H1 (cell line): ENCODE measurements at regions not wholly inside any gene's neighbourhood (a gene's known extent, or its start where the extent isn't known, plus 50 kb on each side); places are given as distances from the start of the nearest gene placed in this dataset.

Source experiments
- ASH2L ChIP-seq: fragments of 200-600, 300-600 bp; sonication (generic); IDR thresholded peaks from one replicate; pipeline ENCODE4 v1.7.1; 2017; ENCODE audit warnings: low read length
- CBX5 ChIP-seq: fragments of 300-800, 300-1000 bp; sonication (generic); IDR thresholded peaks from 2 replicates; pipeline ENCODE4 v1.7.1; 2016; ENCODE audit warnings: antibody characterized with exemption, low read length, low read depth
- CEBPB ChIP-seq: IDR thresholded peaks from 2 replicates; pipeline ENCODE4 v1.6.1; 2012; ENCODE audit warnings: low read depth, low read length
- EP300 ChIP-seq, 2 experiments: IDR thresholded peaks; 1 replicate in 1 of 2; 2 replicates in 1 of 2; pipeline ENCODE4 v1.6.1; 2011 to 2012; ENCODE audit warnings: low read depth in 2 of 2, low read length in 2 of 2, mild to moderate bottlenecking in 2 of 2, borderline replicate concordance in 1 of 2, inconsistent platforms in 1 of 2, moderate library complexity in 1 of 2
- FOSL1 ChIP-seq: IDR thresholded peaks from 2 replicates; pipeline ENCODE4 v1.6.1; 2011; ENCODE audit warnings: mild to moderate bottlenecking, low read depth, low read length, moderate library complexity; ENCODE audit not compliant: insufficient read depth
- HDAC2 ChIP-seq, 2 experiments: fragments of 300-600 bp in 1 of 2; sonication (generic) in 1 of 2; IDR thresholded peaks; 2 replicates each; pipeline ENCODE4 v1.6.1; 2011 to 2012; ENCODE audit warnings: low read depth in 2 of 2, low read length in 2 of 2, mild to moderate bottlenecking in 2 of 2, moderate library complexity in 2 of 2, borderline replicate concordance in 1 of 2, inconsistent platforms in 1 of 2
- JUND ChIP-seq: IDR thresholded peaks from 2 replicates; pipeline ENCODE4 v1.6.1; 2011; ENCODE audit warnings: mild to moderate bottlenecking, improper control_type of control experiment, low read length
- KDM1A ChIP-seq: fragments of 200-600, 300-600 bp; sonication (generic); IDR thresholded peaks from 2 replicates; pipeline ENCODE4 v1.7.1; 2016; ENCODE audit warnings: mild to moderate bottlenecking, low read length, borderline replicate concordance
- NANOG ChIP-seq: IDR thresholded peaks from 2 replicates; pipeline ENCODE4 v1.6.1; 2011; ENCODE audit warnings: low read length, low read depth, mild to moderate bottlenecking, inconsistent platforms; ENCODE audit not compliant: insufficient read depth, poor library complexity, severe bottlenecking
- NRF1 ChIP-seq: IDR thresholded peaks from 2 replicates; pipeline ENCODE4 v1.6.1; 2011; ENCODE audit warnings: mild to moderate bottlenecking, low read depth, low read length, improper control_type of control experiment
- POLR2A ChIP-seq, 2 experiments: IDR thresholded peaks; 1 replicate in 1 of 2; 2 replicates in 1 of 2; pipeline ENCODE4 v1.6.1; 2011; ENCODE audit warnings: low read depth in 2 of 2, low read length in 2 of 2, mild to moderate bottlenecking in 2 of 2; ENCODE audit errors: control extremely low read depth in 1 of 2
- POLR2AphosphoS5 ChIP-seq: IDR thresholded peaks from 2 replicates; pipeline ENCODE4 v1.6.1; 2011; ENCODE audit warnings: low read depth, low read length
- RBBP5 ChIP-seq: IDR thresholded peaks from 2 replicates; pipeline ENCODE4 v1.7.1; 2012; ENCODE audit warnings: low read depth, mild to moderate bottlenecking, inconsistent platforms, low read length, moderate library complexity, borderline replicate concordance
- RFX5 ChIP-seq: IDR thresholded peaks from 2 replicates; pipeline ENCODE4 v1.6.1; 2011; ENCODE audit warnings: low read depth, low read length, improper control_type of control experiment, borderline replicate concordance
- RNF2 ChIP-seq: fragments of 200-900, 300-1000 bp; sonication (generic); IDR thresholded peaks from 2 replicates; pipeline ENCODE4 v1.7.1; 2016; ENCODE audit warnings: borderline replicate concordance, low read depth, mild to moderate bottlenecking, antibody characterized with exemption, low read length; ENCODE audit not compliant: poor library complexity, severe bottlenecking; ENCODE audit errors: missing control alignments
- SP2 ChIP-seq: IDR thresholded peaks from 2 replicates; pipeline ENCODE4 v1.6.1; 2012; ENCODE audit warnings: mild to moderate bottlenecking, low read length, inconsistent platforms
- SRF ChIP-seq: IDR thresholded peaks from 2 replicates; pipeline ENCODE4 v1.6.1; 2011; ENCODE audit warnings: mild to moderate bottlenecking, low read depth, low read length, moderate library complexity
- SUZ12 ChIP-seq: fragments of 200-600 bp; sonication (generic); IDR thresholded peaks from 2 replicates; pipeline ENCODE4 v1.6.1; 2012; ENCODE audit warnings: mild to moderate bottlenecking, inconsistent platforms, low read length, moderate library complexity, mixed read lengths
- TBP ChIP-seq: IDR thresholded peaks from 2 replicates; pipeline ENCODE4 v1.6.1; 2011; ENCODE audit warnings: low read depth, low read length, improper control_type of control experiment
- TF ChIP-seq, protein P1 (sequence below): IDR thresholded peaks from 2 replicates; pipeline ENCODE4 v1.6.1; 2012; ENCODE audit warnings: low read length, inconsistent platforms
- TF ChIP-seq, protein P2 (sequence below): IDR thresholded peaks from 2 replicates; pipeline ENCODE4 v1.6.1; 2012; ENCODE audit warnings: inconsistent platforms
- TF ChIP-seq, protein P3 (sequence below): IDR thresholded peaks from 2 replicates; pipeline ENCODE4 v1.6.1; 2011; ENCODE audit warnings: low read length, improper control_type of control experiment

GRCh38 chr6:155894758-155895157 is 439.1 kb upstream of the NOX3 start (continued):
- TF ChIP-seq NRF1 (no peak), HDAC2 (IDR thresholded peaks at IDR 0.05; ENCODE audit: borderline replicate concordance in 1 of 2, low read depth in 2 of 2, low read length in 2 of 2) (no peak), JUND (no peak), POLR2AphosphoS5 (no peak), ASH2L (no peak), NANOG (peak; percentile 92), POLR2A (IDR thresholded peaks at IDR 0.05; ENCODE audit: control extremely low read depth in 1 of 2, low read depth in 2 of 2, low read length in 2 of 2) (no peak), RNF2 (no peak), SP2 (no peak), EP300 (IDR thresholded peaks at IDR 0.05; ENCODE audit: borderline replicate concordance in 1 of 2, low read depth in 2 of 2, low read length in 2 of 2) (peak in 1 of 2 experiments; percentile 85; a peak in 1 of 3 replicates), TBP (no peak), SUZ12 (no peak), KDM1A (no peak), CBX5 (no peak), RBBP5 (no peak), CEBPB (no peak), SRF (no peak), FOSL1 (no peak), RFX5 (no peak)
- TF ChIP-seq, protein P1, sequence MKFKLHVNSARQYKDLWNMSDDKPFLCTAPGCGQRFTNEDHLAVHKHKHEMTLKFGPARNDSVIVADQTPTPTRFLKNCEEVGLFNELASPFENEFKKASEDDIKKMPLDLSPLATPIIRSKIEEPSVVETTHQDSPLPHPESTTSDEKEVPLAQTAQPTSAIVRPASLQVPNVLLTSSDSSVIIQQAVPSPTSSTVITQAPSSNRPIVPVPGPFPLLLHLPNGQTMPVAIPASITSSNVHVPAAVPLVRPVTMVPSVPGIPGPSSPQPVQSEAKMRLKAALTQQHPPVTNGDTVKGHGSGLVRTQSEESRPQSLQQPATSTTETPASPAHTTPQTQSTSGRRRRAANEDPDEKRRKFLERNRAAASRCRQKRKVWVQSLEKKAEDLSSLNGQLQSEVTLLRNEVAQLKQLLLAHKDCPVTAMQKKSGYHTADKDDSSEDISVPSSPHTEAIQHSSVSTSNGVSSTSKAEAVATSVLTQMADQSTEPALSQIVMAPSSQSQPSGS, result no peak
- TF ChIP-seq, protein P2, sequence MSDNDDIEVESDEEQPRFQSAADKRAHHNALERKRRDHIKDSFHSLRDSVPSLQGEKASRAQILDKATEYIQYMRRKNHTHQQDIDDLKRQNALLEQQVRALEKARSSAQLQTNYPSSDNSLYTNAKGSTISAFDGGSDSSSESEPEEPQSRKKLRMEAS, result no peak
- TF ChIP-seq, protein P3, sequence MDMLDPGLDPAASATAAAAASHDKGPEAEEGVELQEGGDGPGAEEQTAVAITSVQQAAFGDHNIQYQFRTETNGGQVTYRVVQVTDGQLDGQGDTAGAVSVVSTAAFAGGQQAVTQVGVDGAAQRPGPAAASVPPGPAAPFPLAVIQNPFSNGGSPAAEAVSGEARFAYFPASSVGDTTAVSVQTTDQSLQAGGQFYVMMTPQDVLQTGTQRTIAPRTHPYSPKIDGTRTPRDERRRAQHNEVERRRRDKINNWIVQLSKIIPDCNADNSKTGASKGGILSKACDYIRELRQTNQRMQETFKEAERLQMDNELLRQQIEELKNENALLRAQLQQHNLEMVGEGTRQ, result no peak
